Natural killer cell (primary cell): ENCODE measurements at regions not wholly inside any gene's neighbourhood (a gene's known extent, or its start where the extent isn't known, plus 50 kb on each side); places are given as distances from the start of the nearest gene placed in this dataset.

Experiments
- ATAC-seq, 3 donors: fragments of 150-1000 bp in 2 of 3; fragments of 200-7000 bp in 1 of 3; cut with Tn5 transposase; 1 replicate in 1 of 3; 2 replicates in 2 of 3; pipeline ENCODE4 v1.10.0; 2021; ENCODE audit warnings: mild to moderate bottlenecking in 2 of 3, moderate library complexity in 2 of 3
- DNase-seq, 2 donors: peaks; one replicate each; pipeline versions ENCODE4 v3.0.0 to v3.0.0-alpha.2; 2013 to 2021; ENCODE audit warnings: mixed read lengths in 1 of 2
- H3K27ac ChIP-seq: one replicate; pipeline ENCODE4 v1.5.1; 2013; ENCODE audit warnings: mild to moderate bottlenecking, low read length
- H3K27me3 ChIP-seq: one replicate; pipeline ENCODE4 v1.6.1; 2013; ENCODE audit warnings: low read length; ENCODE audit not compliant: control insufficient read depth, insufficient read depth
- H3K36me3 ChIP-seq: one replicate; pipeline ENCODE4 v1.6.1; 2013; ENCODE audit warnings: low read length; ENCODE audit not compliant: control insufficient read depth, insufficient read depth
- H3K4me1 ChIP-seq: one replicate; pipeline ENCODE4 v1.6.1; 2013; ENCODE audit warnings: low read length; ENCODE audit not compliant: control insufficient read depth, insufficient read depth
- H3K4me3 ChIP-seq: one replicate; pipeline ENCODE4 v1.5.1; 2013; ENCODE audit warnings: low read length
- H3K9me3 ChIP-seq: one replicate; pipeline ENCODE4 v1.6.1; 2013; ENCODE audit warnings: low read length; ENCODE audit not compliant: control insufficient read depth, insufficient read depth
- H3K27ac Mint-ChIP-seq, 2 donors: one replicate each; pipeline ENCODE4 v1.8.0; 2022; ENCODE audit warnings: mild to moderate bottlenecking in 2 of 2, mixed read lengths in 2 of 2, moderate library complexity in 1 of 2
- H3K27me3 Mint-ChIP-seq, 2 donors: one replicate each; pipeline ENCODE4 v1.8.0; 2022; ENCODE audit warnings: low read depth in 2 of 2, mixed read lengths in 2 of 2
- H3K36me3 Mint-ChIP-seq: one replicate; pipeline ENCODE4 v1.8.0; 2022; ENCODE audit warnings: mixed read lengths
- H3K4me1 Mint-ChIP-seq, 2 donors: one replicate each; pipeline ENCODE4 v1.8.0; 2022; ENCODE audit warnings: mixed read lengths in 2 of 2
- H3K4me3 Mint-ChIP-seq: one replicate; pipeline ENCODE4 v1.8.0; 2022; ENCODE audit warnings: mild to moderate bottlenecking, moderate library complexity, mixed read lengths
- H3K9me3 Mint-ChIP-seq, 2 donors: one replicate each; pipeline ENCODE4 v1.8.0; 2022; ENCODE audit warnings: mixed read lengths in 2 of 2
- WGBS: methylation state at CpG from one replicate; pipeline ENCODE4 v1.1.7; 2013; ENCODE audit warnings: missing lambda C conversion rate; ENCODE audit not compliant: insufficient coverage; 5-methylcytosine and 5-hydroxymethylcytosine counted together
- intact Hi-C: fragments of 100-400 bp; cut with micrococcal nuclease; formaldehyde crosslinking; loops from one replicate; pipeline ENCODE4 v1.14.2; 2022
- TF ChIP-seq, protein P1 (sequence below): fragments of 200-600 bp; IDR thresholded peaks from one replicate; pipeline ENCODE4 v1.8.0; 2022; ENCODE audit warnings: antibody characterized with exemption

DNA sequence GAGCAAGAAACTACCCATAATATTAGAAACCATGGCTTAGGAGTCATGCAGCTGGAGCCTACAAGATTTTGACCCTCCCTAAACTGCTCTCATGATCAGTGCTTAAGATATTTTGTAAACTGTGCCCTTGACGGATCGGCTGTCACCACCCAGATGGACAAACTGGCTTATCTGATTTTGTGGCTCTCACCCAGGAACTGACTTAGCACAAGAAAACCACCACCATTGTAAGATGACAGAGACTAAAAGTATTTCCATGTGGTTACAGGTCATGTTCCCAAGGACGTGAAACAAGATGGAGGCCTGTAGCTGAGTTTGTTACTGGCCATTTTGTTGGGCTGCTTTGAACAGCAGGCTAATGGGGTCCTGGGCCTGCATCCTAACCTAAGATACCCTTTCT is 940.9 kb downstream of the OTOL1 start:
- no peaks in the 10 kb centered on the region for H3K27me3 ChIP-seq
- H3K9me3 ChIP-seq, result no peaks in the 10 kb centered on the region
- H3K27ac ChIP-seq, result no peak overlapping the region
- H3K4me3 ChIP-seq, result no peak overlapping the region
- H3K27me3 Mint-ChIP-seq, result no peaks in the 10 kb centered on the region
- WGBS, result 53% methylated on average over 3 of the region's 3 CpGs
- no peak for ATAC-seq
- H3K36me3 ChIP-seq, result no peaks in the 10 kb centered on the region
- H3K4me1 ChIP-seq, result no peaks in the 10 kb centered on the region
- peaks cover 6% of the 10 kb centered on the region for H3K36me3 Mint-ChIP-seq
- no peak for DNase-seq
- peaks cover 14 to 15% of the 10 kb centered on the region in 2 donors for H3K9me3 Mint-ChIP-seq
- no peak overlapping the region for H3K4me3 Mint-ChIP-seq
- no peaks in the 10 kb centered on the region for H3K4me1 Mint-ChIP-seq
- TF ChIP-seq, protein P1, sequence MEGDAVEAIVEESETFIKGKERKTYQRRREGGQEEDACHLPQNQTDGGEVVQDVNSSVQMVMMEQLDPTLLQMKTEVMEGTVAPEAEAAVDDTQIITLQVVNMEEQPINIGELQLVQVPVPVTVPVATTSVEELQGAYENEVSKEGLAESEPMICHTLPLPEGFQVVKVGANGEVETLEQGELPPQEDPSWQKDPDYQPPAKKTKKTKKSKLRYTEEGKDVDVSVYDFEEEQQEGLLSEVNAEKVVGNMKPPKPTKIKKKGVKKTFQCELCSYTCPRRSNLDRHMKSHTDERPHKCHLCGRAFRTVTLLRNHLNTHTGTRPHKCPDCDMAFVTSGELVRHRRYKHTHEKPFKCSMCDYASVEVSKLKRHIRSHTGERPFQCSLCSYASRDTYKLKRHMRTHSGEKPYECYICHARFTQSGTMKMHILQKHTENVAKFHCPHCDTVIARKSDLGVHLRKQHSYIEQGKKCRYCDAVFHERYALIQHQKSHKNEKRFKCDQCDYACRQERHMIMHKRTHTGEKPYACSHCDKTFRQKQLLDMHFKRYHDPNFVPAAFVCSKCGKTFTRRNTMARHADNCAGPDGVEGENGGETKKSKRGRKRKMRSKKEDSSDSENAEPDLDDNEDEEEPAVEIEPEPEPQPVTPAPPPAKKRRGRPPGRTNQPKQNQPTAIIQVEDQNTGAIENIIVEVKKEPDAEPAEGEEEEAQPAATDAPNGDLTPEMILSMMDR, result no peak
- intact Hi-C loops, result no loop called here
- H3K27ac Mint-ChIP-seq, result no peak overlapping the region

DNA sequence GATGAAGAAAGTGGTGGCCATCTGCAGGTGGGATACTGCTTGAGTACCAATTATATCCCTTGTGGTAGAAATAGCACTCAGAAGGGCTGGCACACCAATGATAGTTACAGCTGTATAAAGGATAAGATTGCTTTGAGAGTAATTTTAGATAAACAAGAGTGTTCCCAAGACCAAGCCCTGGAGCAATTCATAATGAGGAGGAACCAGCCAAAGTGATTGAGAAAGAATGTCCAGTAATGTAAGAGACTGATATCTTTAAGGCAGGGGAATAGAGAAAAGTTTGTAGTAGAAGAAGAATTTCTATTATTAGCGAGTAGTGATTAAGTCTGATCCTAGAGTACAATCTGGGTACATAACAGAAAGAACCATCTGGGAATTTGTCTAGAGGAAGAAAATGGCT is 945.1 kb downstream of the OTOL1 start:
- Histone ChIP-seq H3K27me3 (no peaks in the 10 kb centered on the region), H3K4me3 (no peak overlapping the region), H3K4me1 (no peaks in the 10 kb centered on the region), H3K27ac (no peak overlapping the region), H3K9me3 (no peaks in the 10 kb centered on the region), H3K36me3 (no peaks in the 10 kb centered on the region)
- H3K4me3 Mint-ChIP-seq, result no peak overlapping the region
- intact Hi-C loops, result no loop called here
- no peaks in the 10 kb centered on the region for H3K27me3 Mint-ChIP-seq
- peaks cover 5% of the 10 kb centered on the region in 2 donors for H3K9me3 Mint-ChIP-seq
- TF ChIP-seq, protein P1, result no peak
- ATAC-seq (no peak), DNase-seq (no peak)
- H3K36me3 Mint-ChIP-seq, result no peaks in the 10 kb centered on the region
- H3K27ac Mint-ChIP-seq, result no peak overlapping the region
- WGBS, result 75% methylated on average over 1 of the region's 1 CpG
- H3K4me1 Mint-ChIP-seq, result no peaks in the 10 kb centered on the region

DNA sequence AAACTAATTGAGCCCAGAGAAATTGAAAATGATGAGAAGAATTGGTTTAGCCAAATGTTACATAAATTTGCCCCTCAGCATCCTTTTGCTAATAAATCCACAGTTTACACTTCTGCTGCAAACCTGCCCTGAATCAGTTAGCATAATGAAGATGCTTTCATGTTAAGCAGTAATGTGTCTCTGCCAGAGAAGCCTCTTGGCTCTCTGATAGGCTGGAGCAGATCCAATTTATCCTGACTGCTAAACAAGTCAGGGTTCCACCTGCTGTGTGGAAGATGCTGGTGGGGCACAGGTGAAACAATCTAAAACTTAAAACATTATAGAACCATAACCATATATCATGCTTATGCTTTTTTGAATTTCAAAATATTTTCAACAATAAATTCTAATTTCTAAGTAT is 946.8 kb downstream of the OTOL1 start:
- intact Hi-C loops, result no loop called here
- Mint-ChIP-seq H3K27me3 (no peaks in the 10 kb centered on the region), H3K36me3 (no peaks in the 10 kb centered on the region), H3K4me3 (no peak overlapping the region), H3K9me3 (peaks cover 8% of the 10 kb centered on the region in 2 donors), H3K27ac (no peak overlapping the region), H3K4me1 (no peaks in the 10 kb centered on the region)
- H3K4me3 ChIP-seq, result no peak overlapping the region
- no peaks in the 10 kb centered on the region for H3K27me3 ChIP-seq
- TF ChIP-seq, protein P1, result no peak
- H3K36me3 ChIP-seq, result no peaks in the 10 kb centered on the region
- no peaks in the 10 kb centered on the region for H3K9me3 ChIP-seq
- no peak for ATAC-seq
- no peak overlapping the region for H3K27ac ChIP-seq
- H3K4me1 ChIP-seq, result no peaks in the 10 kb centered on the region
- DNase-seq, result no peak

DNA sequence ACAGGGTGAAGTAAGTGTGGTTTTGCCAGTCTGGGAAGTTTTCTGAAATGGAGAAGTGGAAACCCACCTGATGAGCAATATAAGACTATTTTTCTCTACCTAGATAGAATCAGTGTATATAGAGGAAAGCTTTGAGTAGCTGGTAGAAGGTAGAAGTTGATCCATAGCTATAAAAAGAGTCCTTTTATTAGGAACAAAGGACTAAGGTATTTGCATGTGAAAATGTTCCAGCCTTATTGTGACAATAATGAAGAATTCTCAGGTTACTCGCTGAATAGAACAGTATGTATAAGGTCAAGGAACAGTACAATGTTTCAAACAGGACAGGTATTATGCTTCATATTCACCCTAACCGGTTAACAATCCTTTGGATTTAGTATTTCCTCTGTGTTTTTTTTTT is 972.2 kb downstream of the OTOL1 start:
- ATAC-seq (no peak), DNase-seq (no peak)
- no peak overlapping the region for H3K27ac Mint-ChIP-seq
- Histone ChIP-seq H3K27ac (no peak overlapping the region), H3K4me1 (no peaks in the 10 kb centered on the region), H3K9me3 (no peaks in the 10 kb centered on the region), H3K4me3 (no peak overlapping the region), H3K36me3 (no peaks in the 10 kb centered on the region), H3K27me3 (no peaks in the 10 kb centered on the region)
- no peaks in the 10 kb centered on the region for H3K27me3 Mint-ChIP-seq
- H3K4me3 Mint-ChIP-seq, result no peak overlapping the region
- 78% methylated on average over 1 of the region's 2 CpGs for WGBS
- H3K4me1 Mint-ChIP-seq, result no peaks in the 10 kb centered on the region
- no peaks in the 10 kb centered on the region for H3K36me3 Mint-ChIP-seq
- TF ChIP-seq, protein P1, result no peak
- intact Hi-C loops, result no loop called here
- H3K9me3 Mint-ChIP-seq, result peaks cover 12 to 28% of the 10 kb centered on the region in 2 donors
